ENCODE measurements at regions not wholly inside any gene's neighbourhood (a gene's known extent, or its start where the extent isn't known, plus 50 kb on each side); places are given as distances from the start of the nearest gene placed in this dataset.

GRCh38 chr9:21576331-21577189 lies 94.4 kb upstream of the IFNE start:
- no peaks in the 10 kb centered on the region for H3K4me1 ChIP-seq (ENCODE audit: control insufficient read depth in 2 of 3, insufficient read depth in 2 of 3, low read depth in 1 of 3, low read length in 3 of 3)
- FAIRE-seq (no peak), DNase-seq (peak in 3 of 5 donors; percentile 28 to 66 (median 61))
- no peak overlapping the region for H3K27ac ChIP-seq (ENCODE audit: low read depth in 2 of 2, low read length in 2 of 2)
- intact Hi-C loops (cut with DNase I), result no loop called here
- no peaks in the 10 kb centered on the region for H3K27me3 ChIP-seq (ENCODE audit: control insufficient read depth, insufficient read depth, low read length)
- TF ChIP-seq CTCF (IDR thresholded peaks at IDR 0.05; ENCODE audit: borderline replicate concordance, extremely low read depth, insufficient read depth), result no peak
- no peaks in the 10 kb centered on the region for H3K9me3 ChIP-seq (ENCODE audit: control insufficient read depth in 2 of 3, insufficient read depth in 1 of 3, low read length in 3 of 3)
- H3K36me3 ChIP-seq (ENCODE audit: control insufficient read depth in 2 of 3, insufficient read depth in 3 of 3, low read length in 3 of 3), result no peaks in the 10 kb centered on the region
- H3K4me3 ChIP-seq (ENCODE audit: low read length in 3 of 3), result no peak overlapping the region
- no peak overlapping the region for H3K9ac ChIP-seq (ENCODE audit: low read length in 3 of 3)

- TF ChIP-seq CTCF (IDR thresholded peaks at IDR 0.05; ENCODE audit: borderline replicate concordance, extremely low read depth, insufficient read depth), result no peak
- intact Hi-C loops (cut with DNase I), result no loop called here
- H3K4me1 ChIP-seq (ENCODE audit: control insufficient read depth in 2 of 3, insufficient read depth in 2 of 3, low read depth in 1 of 3, low read length in 3 of 3), result no peaks in the 10 kb centered on the region
- H3K9ac ChIP-seq (ENCODE audit: low read length in 3 of 3), result no peak overlapping the region
- no peaks in the 10 kb centered on the region for H3K9me3 ChIP-seq (ENCODE audit: control insufficient read depth in 2 of 3, insufficient read depth in 1 of 3, low read length in 3 of 3)
- DNase-seq, result no peak
- H3K4me3 ChIP-seq (ENCODE audit: low read length in 3 of 3), result no peak overlapping the region
- no peak overlapping the region for H3K27ac ChIP-seq (ENCODE audit: low read depth in 2 of 2, low read length in 2 of 2)
- no peak for FAIRE-seq
- H3K27me3 ChIP-seq (ENCODE audit: control insufficient read depth, insufficient read depth, low read length), result no peaks in the 10 kb centered on the region
- no peaks in the 10 kb centered on the region for H3K36me3 ChIP-seq (ENCODE audit: control insufficient read depth in 2 of 3, insufficient read depth in 3 of 3, low read length in 3 of 3)
Observed at GRCh38 chr9:21579247-21579671, 97.1 kb upstream of the IFNE start.

GRCh38 chr9:21579743-21580142 lies 97.6 kb upstream of the IFNE start:
- H3K4me1 ChIP-seq (ENCODE audit: control insufficient read depth in 2 of 3, insufficient read depth in 2 of 3, low read depth in 1 of 3, low read length in 3 of 3), result no peaks in the 10 kb centered on the region
- H3K9ac ChIP-seq (ENCODE audit: low read length in 3 of 3), result no peak overlapping the region
- FAIRE-seq, result no peak
- DNase-seq, result no peak
- no peaks in the 10 kb centered on the region for H3K9me3 ChIP-seq (ENCODE audit: control insufficient read depth in 2 of 3, insufficient read depth in 1 of 3, low read length in 3 of 3)
- intact Hi-C loops (cut with DNase I), result no loop called here
- no peak for TF ChIP-seq CTCF (IDR thresholded peaks at IDR 0.05; ENCODE audit: borderline replicate concordance, extremely low read depth, insufficient read depth)
- no peak overlapping the region for H3K4me3 ChIP-seq (ENCODE audit: low read length in 3 of 3)
- H3K27ac ChIP-seq (ENCODE audit: low read depth in 2 of 2, low read length in 2 of 2), result no peak overlapping the region
- no peaks in the 10 kb centered on the region for H3K36me3 ChIP-seq (ENCODE audit: control insufficient read depth in 2 of 3, insufficient read depth in 3 of 3, low read length in 3 of 3)
- no peaks in the 10 kb centered on the region for H3K27me3 ChIP-seq (ENCODE audit: control insufficient read depth, insufficient read depth, low read length)

Data from kidney (tissue), 13 donors.